ENCODE measurements at regions not wholly inside any gene's neighbourhood (a gene's known extent, or its start where the extent isn't known, plus 50 kb on each side); places are given as distances from the start of the nearest gene placed in this dataset.

DNA sequence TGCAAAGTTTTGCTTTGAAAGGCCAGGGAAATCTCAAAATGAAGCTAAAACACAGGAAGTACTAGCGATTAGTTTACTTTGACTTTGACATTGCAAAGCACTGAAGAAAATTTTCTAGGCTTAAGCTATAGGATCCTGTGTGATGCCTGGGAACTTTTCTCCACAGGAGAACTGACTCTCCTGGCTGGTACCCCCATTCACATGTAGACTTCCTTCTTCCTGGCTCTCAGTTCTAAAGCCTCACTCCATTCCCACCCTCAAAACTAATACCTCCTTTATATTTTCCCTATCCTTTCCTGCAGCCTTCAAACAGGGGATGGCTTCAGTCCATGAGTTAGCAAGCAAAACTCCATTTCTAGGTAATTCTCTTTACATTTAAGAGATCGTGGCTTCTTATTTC, 189.5 kb downstream of the SLITRK1 start:
- no peaks in the 10 kb centered on the region for H4K20me1 ChIP-seq (replicated peaks; ENCODE audit: insufficient read depth)
- peak; percentile 75 for ATAC-seq
- H3K27ac Mint-ChIP-seq = peak overlapping the region; percentile 21; the same call in 1 of the 2 replicates

More for the DNA sequence above, 189.5 kb downstream of the SLITRK1 start:
- Mint-ChIP-seq H3K9me3 (no peaks in the 10 kb centered on the region), H3K36me3 (ENCODE audit: low read depth) (no peaks in the 10 kb centered on the region), H3K4me3 (no peak overlapping the region), H3K4me1 (peaks cover 17% of the 10 kb centered on the region), H3K27me3 (ENCODE audit: insufficient read depth, low read depth, poor library complexity) (no peaks in the 10 kb centered on the region)
- peak; percentile 13 for DNase-seq (ENCODE audit: low spot score)
- Histone ChIP-seq H3K4me1 (ENCODE audit: insufficient read depth) (0 out of 2 replicates have a peak, but pooled peaks cover 3% of the 10 kb centered on the region), H3K79me2 (replicated peaks; ENCODE audit: insufficient read depth) (no peaks in the 10 kb centered on the region), H3K27ac (ENCODE audit: low read depth) (0 out of 2 replicates have a peak overlapping the region, but pooled peaks have one; percentile 4), H3K27me3 (ENCODE audit: insufficient read depth) (no peaks in the 10 kb centered on the region), H3K36me3 (ENCODE audit: insufficient read depth) (no peaks in the 10 kb centered on the region), H3F3A (replicated peaks; ENCODE audit: low read depth) (no peaks in the 10 kb centered on the region), H3K4me3 (no peak overlapping the region), H3K4me2 (no peak overlapping the region), H3K9me2 (ENCODE audit: insufficient read depth) (no peaks in the 10 kb centered on the region), H2AFZ (no peak overlapping the region)
- TF ChIP-seq CREB1 (CRISPR knock-in tag; IDR thresholded peaks at IDR 0.05; ENCODE audit: low read depth) = no peak
- 0 out of 2 replicates have a peak, but pooled peaks have one; percentile 18 for TF ChIP-seq ZNF462 (CRISPR knock-in tag; IDR thresholded peaks at IDR 0.05)
